DMS 273 treated with DMSO at 0.1 percent for 48 hours (cell line): ENCODE measurements at regions not wholly inside any gene's neighbourhood (a gene's known extent, or its start where the extent isn't known, plus 50 kb on each side); places are given as distances from the start of the nearest gene placed in this dataset.
"Not testable (repeated sequence)": the region's sequence is repeated elsewhere in the genome, so short reads cannot be mapped to it uniquely, and the experiment has no call there.

ENCODE experiments used
- DNase-seq: peaks from one replicate; lab custom pipeline; 2025; lab: John Stamatoyannopoulos, UW

- DNase-seq: peak; percentile 57
Observed at GRCh38 chr2:184004289-184004947, 593.9 kb upstream of the ZNF804A start.

GRCh38 chr2:184004948-184005672 lies 593.2 kb upstream of the ZNF804A start:
- DNase-seq: peak; percentile 88

- peak; percentile 19 for DNase-seq
Observed at GRCh38 chr2:184006998-184007397, 591.3 kb upstream of the ZNF804A start.

- DNase-seq: no peak
Observed at GRCh38 chr2:184026961-184027360, 571.4 kb upstream of the ZNF804A start.

GRCh38 chr2:184030245-184030644 lies 568.1 kb upstream of the ZNF804A start:
- no peak for DNase-seq

GRCh38 chr2:184030989-184031388 lies 567.3 kb upstream of the ZNF804A start:
- no peak for DNase-seq

GRCh38 chr2:184031402-184032147 lies 566.8 kb upstream of the ZNF804A start:
- peak; percentile 1 for DNase-seq

- DNase-seq: no peak
Observed at GRCh38 chr2:184032983-184033382, 565.3 kb upstream of the ZNF804A start.

- no peak for DNase-seq
Observed at GRCh38 chr2:184037273-184037672, 561.1 kb upstream of the ZNF804A start.

GRCh38 chr2:184039493-184039892 lies 558.8 kb upstream of the ZNF804A start:
- DNase-seq: no peak

- no peak for DNase-seq
Observed at GRCh38 chr2:184040230-184040629, 558.1 kb upstream of the ZNF804A start.

- no peak for DNase-seq
Observed at GRCh38 chr2:184041077-184041476, 557.3 kb upstream of the ZNF804A start.

GRCh38 chr2:184041777-184042176 lies 556.6 kb upstream of the ZNF804A start:
- DNase-seq: no peak

- no peak for DNase-seq
Observed at GRCh38 chr2:184047536-184047935, 550.8 kb upstream of the ZNF804A start.

GRCh38 chr2:184049566-184049965 lies 548.8 kb upstream of the ZNF804A start:
- no peak for DNase-seq

- DNase-seq: no peak
Observed at GRCh38 chr2:184053326-184053725, 545.0 kb upstream of the ZNF804A start.

- DNase-seq: not testable (repeated sequence)
Observed at GRCh38 chr2:184054419-184054818, 543.9 kb upstream of the ZNF804A start.

- no peak for DNase-seq
Observed at GRCh38 chr2:184057910-184058309, 540.4 kb upstream of the ZNF804A start.

- not testable (repeated sequence) for DNase-seq
Observed at GRCh38 chr2:184060268-184060667, 538.1 kb upstream of the ZNF804A start.

GRCh38 chr2:184067502-184067901 lies 530.8 kb upstream of the ZNF804A start:
- DNase-seq: no peak

- no peak for DNase-seq
Observed at GRCh38 chr2:184072470-184072869, 525.9 kb upstream of the ZNF804A start.

GRCh38 chr2:184078496-184078895 lies 519.8 kb upstream of the ZNF804A start:
- no peak for DNase-seq

- no peak for DNase-seq
Observed at GRCh38 chr2:184091456-184091855, 506.9 kb upstream of the ZNF804A start.
